Activated T-helper 2 cell treated with anti-CD3 and anti-CD28 coated beads, Interferon-gamma antibody, Interleukin-2, Interleukin-4, amounts not matched to agents 10 μg/mL and 5 μg/mL and 100 μg/mL, durations not matched to agents 14 hours and 24 hours and 36 hours (primary cell): ENCODE measurements at regions not wholly inside any gene's neighbourhood (a gene's known extent, or its start where the extent isn't known, plus 50 kb on each side); places are given as distances from the start of the nearest gene placed in this dataset.

Experiments
- DNase-seq: peaks from one replicate; pipeline ENCODE4 v3.0.0; 2021; ENCODE audit warnings: low spot score
- H3K27ac Mint-ChIP-seq: one replicate; pipeline ENCODE4 v1.8.0; 2021; ENCODE audit warnings: mixed read lengths
- H3K27me3 Mint-ChIP-seq: one replicate; pipeline ENCODE4 v1.8.0; 2021; ENCODE audit warnings: low read depth, mixed read lengths
- H3K36me3 Mint-ChIP-seq: one replicate; pipeline ENCODE4 v1.8.0; 2021; ENCODE audit warnings: low read depth, mixed read lengths
- H3K4me1 Mint-ChIP-seq: one replicate; pipeline ENCODE4 v1.8.0; 2021; ENCODE audit warnings: low read depth, mixed read lengths
- H3K4me3 Mint-ChIP-seq: one replicate; pipeline ENCODE4 v1.8.0; 2021; ENCODE audit warnings: low read depth, mild to moderate bottlenecking, moderate library complexity, mixed read lengths
- H3K9me3 Mint-ChIP-seq: one replicate; pipeline ENCODE4 v1.8.0; 2021; ENCODE audit warnings: mixed read lengths
- intact Hi-C: fragments of 100-400 bp; cut with micrococcal nuclease; formaldehyde crosslinking; loops from one replicate; pipeline ENCODE4 v1.15.1; 2023

DNA sequence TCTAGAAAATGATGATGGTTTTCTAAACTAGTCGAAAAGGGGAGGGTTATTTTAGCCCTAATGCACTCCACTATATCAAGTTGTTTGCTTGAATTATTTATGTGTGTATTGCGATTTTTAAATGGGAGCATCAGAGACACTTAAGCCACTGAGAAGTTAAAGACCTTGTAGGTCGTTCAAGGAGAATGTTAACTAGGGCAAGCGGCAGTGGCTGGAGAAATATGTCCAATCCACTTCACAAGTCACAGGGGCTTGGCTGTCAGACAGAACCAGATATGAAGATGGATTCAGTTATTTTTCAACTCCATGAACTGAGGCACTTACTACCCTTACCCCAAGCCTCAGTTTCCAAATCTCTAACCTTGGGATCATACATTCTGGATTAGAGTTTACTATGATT is 702.0 kb downstream of the CDH11 start:
- Mint-ChIP-seq H3K27me3 (no peaks in the 10 kb centered on the region), H3K9me3 (peaks cover 64% of the 10 kb centered on the region), H3K4me1 (no peaks in the 10 kb centered on the region), H3K27ac (no peak overlapping the region), H3K36me3 (no peaks in the 10 kb centered on the region), H3K4me3 (no peak overlapping the region)
- intact Hi-C loops = no loop called here
- DNase-seq = no peak

DNA sequence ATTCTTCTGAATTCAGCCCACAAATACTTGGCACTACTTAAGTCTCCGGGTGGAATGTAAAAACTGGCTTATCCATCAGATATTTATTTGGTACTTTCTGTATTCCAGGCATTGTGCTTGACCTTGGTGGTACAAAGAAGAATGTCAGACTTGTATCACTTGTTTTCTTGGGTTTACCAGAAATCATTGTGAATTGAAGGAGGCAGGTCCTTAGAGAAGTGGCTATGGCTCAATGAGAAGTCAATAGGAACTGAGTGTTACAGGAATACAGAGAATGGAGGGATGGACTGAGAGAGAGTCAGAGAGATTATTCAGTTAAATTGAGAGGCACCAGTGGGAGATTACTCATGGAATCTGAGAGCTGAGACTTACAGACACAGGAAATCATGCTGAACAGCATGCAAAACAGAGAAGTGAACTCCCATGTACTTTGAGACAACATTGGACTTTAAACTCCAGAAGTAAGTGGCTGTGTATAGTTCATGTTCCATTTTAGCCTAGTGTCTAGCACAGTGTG is 704.1 kb downstream of the CDH11 start:
- no peaks in the 10 kb centered on the region for H3K36me3 Mint-ChIP-seq
- DNase-seq = no peak
- H3K4me3 Mint-ChIP-seq = no peak overlapping the region
- no peaks in the 10 kb centered on the region for H3K27me3 Mint-ChIP-seq
- peaks cover 62% of the 10 kb centered on the region for H3K9me3 Mint-ChIP-seq
- H3K4me1 Mint-ChIP-seq = no peaks in the 10 kb centered on the region
- intact Hi-C loops = no loop called here
- H3K27ac Mint-ChIP-seq = no peak overlapping the region

DNA sequence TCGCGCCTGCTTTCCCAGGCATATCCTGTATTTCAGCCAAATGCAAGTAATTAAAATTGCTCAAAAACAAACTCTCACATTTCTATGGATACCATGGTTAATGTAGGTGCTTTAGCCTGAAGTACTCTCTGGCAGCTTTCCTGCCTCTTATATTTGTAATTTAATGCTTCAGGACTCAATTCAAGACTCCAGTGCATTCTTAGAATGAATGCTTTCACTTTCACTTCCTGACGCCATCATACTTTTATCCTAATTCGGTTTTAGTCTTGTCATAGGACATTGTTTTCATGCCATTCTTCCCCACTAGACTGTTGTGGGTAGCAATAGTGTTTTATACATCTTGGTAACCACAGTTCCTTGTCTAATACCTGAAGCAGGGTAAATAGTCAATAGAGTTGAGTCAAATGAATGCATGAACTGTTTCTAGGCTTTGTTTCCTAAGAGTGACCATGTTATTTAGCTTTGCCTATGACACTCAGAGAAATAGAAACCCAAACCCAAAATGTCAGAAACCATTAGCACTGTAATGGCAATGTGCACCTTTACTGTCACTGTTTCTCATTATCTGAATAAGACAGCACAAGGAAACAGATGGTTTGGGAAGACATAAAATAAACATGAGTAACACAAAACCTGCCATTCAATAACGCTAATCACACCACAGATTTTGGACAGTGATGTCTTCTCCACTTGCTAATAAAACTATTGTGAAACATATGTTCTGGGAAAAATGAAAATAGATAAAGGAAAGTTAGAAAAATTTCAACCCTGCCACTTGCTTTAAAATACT is 705.5 kb downstream of the CDH11 start:
- Mint-ChIP-seq H3K9me3 (peaks cover 62% of the 10 kb centered on the region), H3K27me3 (no peaks in the 10 kb centered on the region), H3K27ac (no peak overlapping the region), H3K4me3 (no peak overlapping the region), H3K4me1 (no peaks in the 10 kb centered on the region), H3K36me3 (no peaks in the 10 kb centered on the region)
- intact Hi-C loops = no loop called here
- no peak for DNase-seq

DNA sequence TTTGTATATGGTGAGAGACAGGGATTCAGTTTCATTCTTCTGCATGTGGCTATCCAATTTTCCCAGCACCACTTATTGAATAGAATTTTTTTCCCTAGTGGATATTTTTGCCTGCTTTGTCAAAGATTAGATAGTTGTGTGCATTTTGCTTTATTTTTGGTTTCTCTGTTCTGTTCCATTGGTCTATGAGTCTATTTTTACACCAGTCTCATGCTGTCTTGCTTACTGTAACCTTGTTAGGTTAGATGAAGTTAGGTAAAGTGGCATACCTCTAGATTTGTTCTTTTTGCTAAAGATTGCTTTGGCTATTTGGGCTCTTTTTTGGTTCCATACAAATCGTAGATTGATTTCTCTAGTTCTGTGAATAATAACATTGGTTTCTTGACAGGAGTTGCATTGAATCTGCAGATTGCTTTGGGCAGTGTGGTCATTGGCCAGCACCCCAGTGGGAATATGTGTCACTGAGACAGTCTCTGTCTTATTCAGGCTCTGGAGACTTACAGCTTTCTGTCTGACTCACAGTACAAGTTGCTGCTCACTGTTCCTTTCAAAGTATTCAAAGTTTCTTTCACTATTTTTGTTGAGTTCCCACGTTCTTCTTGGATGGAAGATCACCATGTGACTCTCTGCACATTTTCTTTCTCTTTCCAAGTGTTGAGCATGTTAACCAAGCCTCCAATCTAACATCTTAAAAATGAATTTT is 709.1 kb downstream of the CDH11 start:
- H3K27ac Mint-ChIP-seq = no peak overlapping the region
- H3K4me3 Mint-ChIP-seq = no peak overlapping the region
- no peaks in the 10 kb centered on the region for H3K36me3 Mint-ChIP-seq
- no peak for DNase-seq
- H3K4me1 Mint-ChIP-seq = no peaks in the 10 kb centered on the region
- H3K27me3 Mint-ChIP-seq = no peaks in the 10 kb centered on the region
- peaks cover 47% of the 10 kb centered on the region for H3K9me3 Mint-ChIP-seq
- intact Hi-C loops = no loop called here

DNA sequence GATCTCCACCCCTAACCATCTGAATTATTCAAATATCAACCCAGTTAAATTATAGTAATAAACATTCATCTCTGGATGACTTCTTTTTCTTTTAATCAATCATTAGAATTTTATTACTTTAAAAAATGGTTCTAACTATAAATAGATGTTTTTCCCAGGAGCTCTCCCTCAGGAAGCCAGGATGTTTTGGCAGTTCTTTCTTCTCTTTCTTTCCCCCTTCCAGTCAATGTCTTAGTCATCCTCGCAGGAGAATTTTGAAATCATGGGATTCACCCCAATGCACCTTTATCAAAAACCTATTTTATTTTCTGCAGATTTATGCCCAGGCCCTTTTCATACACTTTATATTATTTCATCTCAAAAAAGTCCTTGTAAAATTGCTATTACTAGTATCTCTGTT is 711.6 kb downstream of the CDH11 start:
- Mint-ChIP-seq H3K27me3 (no peaks in the 10 kb centered on the region), H3K9me3 (peaks cover 49% of the 10 kb centered on the region), H3K36me3 (no peaks in the 10 kb centered on the region), H3K4me1 (no peaks in the 10 kb centered on the region), H3K4me3 (no peak overlapping the region), H3K27ac (no peak overlapping the region)
- DNase-seq = no peak
- intact Hi-C loops = no loop called here

DNA sequence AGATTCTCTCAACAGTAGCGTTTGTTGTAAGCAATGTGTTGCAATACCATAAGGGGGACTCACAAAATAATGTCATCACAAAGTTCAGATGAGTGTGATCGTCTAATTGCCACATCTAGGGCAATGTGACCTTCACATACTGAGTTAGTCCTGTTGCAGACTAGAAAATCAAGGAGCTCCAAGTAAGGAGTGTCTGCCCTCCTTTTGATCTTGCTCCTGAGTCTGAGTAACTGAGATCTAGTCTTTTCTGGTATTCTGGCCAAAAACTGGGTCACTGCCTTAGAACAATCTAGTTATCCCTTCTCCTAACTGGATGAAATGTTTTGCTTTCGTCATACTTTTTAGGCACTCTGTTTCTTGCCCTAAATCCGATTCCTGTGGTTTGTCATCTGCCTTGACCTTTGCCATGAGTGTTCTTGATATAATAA is 712.1 kb downstream of the CDH11 start:
- DNase-seq = no peak
- intact Hi-C loops = no loop called here

DNA sequence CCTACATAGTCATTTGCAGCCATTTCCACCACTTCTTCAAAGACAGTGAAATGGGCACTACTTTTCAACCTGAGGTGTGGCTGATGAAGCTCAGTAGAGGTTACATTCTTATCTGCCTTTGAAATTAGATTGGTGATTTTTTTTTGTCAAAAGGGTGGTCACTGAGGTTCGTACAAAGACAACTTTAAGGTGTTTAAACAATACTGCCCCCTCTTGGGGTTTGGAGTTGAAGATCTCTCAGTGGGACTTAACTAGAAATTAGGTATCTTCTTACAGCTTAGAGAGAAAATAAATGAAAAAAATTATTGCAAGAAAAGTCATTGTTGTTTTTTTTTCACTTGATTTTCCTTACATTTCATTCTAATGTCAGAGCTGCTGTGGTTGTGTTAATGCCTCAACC is 713.2 kb downstream of the CDH11 start:
- intact Hi-C loops = no loop called here
- DNase-seq = no peak
- Mint-ChIP-seq H3K36me3 (no peaks in the 10 kb centered on the region), H3K9me3 (peaks cover 36% of the 10 kb centered on the region), H3K27ac (no peak overlapping the region), H3K27me3 (no peaks in the 10 kb centered on the region), H3K4me1 (no peaks in the 10 kb centered on the region), H3K4me3 (no peak overlapping the region)

More for the DNA sequence above, 712.1 kb downstream of the CDH11 start:
- H3K9me3 Mint-ChIP-seq = peaks cover 44% of the 10 kb centered on the region
- no peaks in the 10 kb centered on the region for H3K4me1 Mint-ChIP-seq
- no peak overlapping the region for H3K27ac Mint-ChIP-seq
- H3K36me3 Mint-ChIP-seq = no peaks in the 10 kb centered on the region
- no peak overlapping the region for H3K4me3 Mint-ChIP-seq
- no peaks in the 10 kb centered on the region for H3K27me3 Mint-ChIP-seq

DNA sequence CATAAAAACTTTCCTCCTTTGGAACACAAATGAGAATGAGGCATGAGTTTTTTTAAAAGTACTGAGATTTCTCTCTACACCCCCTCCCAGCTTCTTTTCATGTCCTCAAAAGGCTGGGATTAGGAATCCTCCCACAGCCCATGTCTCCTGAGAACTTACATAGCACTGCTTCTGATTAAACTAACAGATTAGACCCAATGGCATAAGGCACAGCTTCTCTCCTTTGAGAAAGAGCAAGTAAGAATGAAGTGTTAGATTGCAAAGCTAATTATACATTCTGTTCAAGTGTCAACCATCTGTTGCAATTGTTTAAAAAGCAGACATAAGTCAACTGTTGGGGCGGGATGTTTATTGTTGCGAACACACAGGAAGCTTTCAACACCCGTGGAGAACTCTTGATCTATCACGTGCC is 715.1 kb downstream of the CDH11 start:
- H3K27me3 Mint-ChIP-seq = no peaks in the 10 kb centered on the region
- H3K4me1 Mint-ChIP-seq = no peaks in the 10 kb centered on the region
- no peak for DNase-seq
- intact Hi-C loops = no loop called here
- H3K36me3 Mint-ChIP-seq = no peaks in the 10 kb centered on the region
- no peak overlapping the region for H3K27ac Mint-ChIP-seq
- peaks cover 31% of the 10 kb centered on the region for H3K9me3 Mint-ChIP-seq
- H3K4me3 Mint-ChIP-seq = no peak overlapping the region

DNA sequence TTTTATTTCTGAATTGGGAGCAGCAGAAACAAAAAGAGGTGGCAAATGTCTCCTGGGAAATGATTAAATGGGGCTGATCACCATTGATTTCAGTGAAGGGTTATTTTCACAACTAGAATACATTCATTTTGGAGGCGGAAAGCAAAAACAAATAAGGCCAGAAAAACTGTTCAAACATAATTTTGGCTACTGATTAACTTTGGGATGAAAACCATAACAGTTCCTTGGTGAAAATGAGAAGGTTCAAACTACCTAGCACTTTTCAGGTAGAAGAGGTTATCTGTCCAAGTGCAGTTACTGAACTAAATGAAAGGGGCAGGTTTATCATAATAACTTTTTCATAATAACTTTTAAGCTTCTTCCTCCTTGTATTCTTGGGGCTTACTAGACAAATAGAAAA is 718.5 kb downstream of the CDH11 start:
- H3K9me3 Mint-ChIP-seq = peaks cover 34% of the 10 kb centered on the region

DNA sequence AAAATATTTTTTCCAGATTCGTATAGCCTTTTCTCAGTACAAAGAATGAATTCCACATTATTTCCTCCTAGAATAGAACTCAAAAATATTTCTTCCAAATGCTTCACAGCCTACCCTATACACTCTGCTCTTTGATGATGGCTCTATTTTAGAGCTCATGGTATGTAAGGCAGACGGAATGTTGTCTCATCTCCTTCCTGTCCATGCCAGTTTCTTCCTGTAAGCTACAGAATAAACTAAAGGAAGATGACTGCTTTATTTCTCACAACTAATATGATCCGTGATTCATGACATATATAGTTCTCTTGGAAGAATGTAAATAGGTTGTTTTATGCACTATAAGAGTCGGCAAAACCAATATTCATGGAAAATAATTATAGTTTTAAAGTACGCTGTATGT is 723.1 kb downstream of the CDH11 start:
- H3K4me1 Mint-ChIP-seq = no peaks in the 10 kb centered on the region
- intact Hi-C loops = no loop called here
- no peak overlapping the region for H3K4me3 Mint-ChIP-seq
- peaks cover 40% of the 10 kb centered on the region for H3K9me3 Mint-ChIP-seq
- no peak overlapping the region for H3K27ac Mint-ChIP-seq
- H3K36me3 Mint-ChIP-seq = no peaks in the 10 kb centered on the region
- no peaks in the 10 kb centered on the region for H3K27me3 Mint-ChIP-seq
- no peak for DNase-seq

More for the DNA sequence above, 718.5 kb downstream of the CDH11 start:
- intact Hi-C loops = no loop called here
- H3K4me3 Mint-ChIP-seq = no peak overlapping the region
- no peaks in the 10 kb centered on the region for H3K4me1 Mint-ChIP-seq
- H3K27me3 Mint-ChIP-seq = no peaks in the 10 kb centered on the region
- no peak for DNase-seq
- H3K36me3 Mint-ChIP-seq = no peaks in the 10 kb centered on the region
- no peak overlapping the region for H3K27ac Mint-ChIP-seq

DNA sequence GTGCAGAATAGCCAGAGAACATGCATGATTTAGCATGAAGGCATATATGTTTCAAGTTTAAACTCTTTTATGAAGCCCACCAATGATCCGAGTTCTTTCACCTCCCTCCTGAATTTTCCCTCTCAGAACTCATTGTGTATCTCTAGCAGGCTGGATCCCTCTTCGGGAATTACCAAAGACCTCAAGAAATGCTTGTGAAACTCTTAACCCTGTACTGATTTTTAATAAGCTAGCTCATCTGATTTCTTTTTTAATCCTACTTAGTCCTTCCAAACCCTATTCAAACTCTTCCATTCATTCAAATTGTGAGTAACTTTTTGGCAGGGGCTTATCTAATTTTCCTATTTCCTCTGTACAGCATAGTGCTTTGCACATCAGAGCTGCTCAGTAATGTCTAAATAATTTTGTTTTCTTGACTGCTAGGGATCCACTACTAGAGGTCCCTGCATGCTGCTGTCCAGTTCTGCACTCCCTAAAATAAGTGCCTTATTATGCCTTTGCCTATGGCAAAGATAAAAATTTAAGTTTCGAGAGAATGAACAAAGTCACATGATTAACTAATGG is 723.8 kb downstream of the CDH11 start:
- Mint-ChIP-seq H3K27me3 (no peaks in the 10 kb centered on the region), H3K4me3 (no peak overlapping the region), H3K4me1 (no peaks in the 10 kb centered on the region), H3K36me3 (no peaks in the 10 kb centered on the region), H3K9me3 (peaks cover 39% of the 10 kb centered on the region), H3K27ac (no peak overlapping the region)
- DNase-seq = no peak
- intact Hi-C loops = no loop called here

DNA sequence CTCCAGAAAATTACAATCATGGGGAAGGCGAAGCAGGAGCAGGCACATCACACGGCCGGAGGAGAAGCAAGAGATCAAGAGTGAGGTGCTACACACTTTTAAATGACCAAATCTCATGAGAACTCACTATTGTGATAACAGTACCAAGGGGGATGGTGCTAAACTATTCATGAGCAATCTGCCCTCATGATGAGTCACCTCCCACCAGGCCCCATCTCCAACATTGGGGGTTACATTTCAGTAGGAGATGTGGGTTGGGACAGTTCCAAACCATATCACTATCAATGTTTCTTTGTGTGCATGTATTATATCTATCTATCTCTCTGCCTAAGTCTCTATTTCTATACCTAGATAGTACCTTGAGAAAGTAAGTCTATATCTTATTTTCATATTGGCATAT is 724.8 kb downstream of the CDH11 start:
- H3K4me3 Mint-ChIP-seq = no peak overlapping the region
- no peaks in the 10 kb centered on the region for H3K4me1 Mint-ChIP-seq
- DNase-seq = no peak
- intact Hi-C loops = no loop called here
- H3K36me3 Mint-ChIP-seq = no peaks in the 10 kb centered on the region
- H3K9me3 Mint-ChIP-seq = peaks cover 36% of the 10 kb centered on the region
- no peaks in the 10 kb centered on the region for H3K27me3 Mint-ChIP-seq
- no peak overlapping the region for H3K27ac Mint-ChIP-seq

DNA sequence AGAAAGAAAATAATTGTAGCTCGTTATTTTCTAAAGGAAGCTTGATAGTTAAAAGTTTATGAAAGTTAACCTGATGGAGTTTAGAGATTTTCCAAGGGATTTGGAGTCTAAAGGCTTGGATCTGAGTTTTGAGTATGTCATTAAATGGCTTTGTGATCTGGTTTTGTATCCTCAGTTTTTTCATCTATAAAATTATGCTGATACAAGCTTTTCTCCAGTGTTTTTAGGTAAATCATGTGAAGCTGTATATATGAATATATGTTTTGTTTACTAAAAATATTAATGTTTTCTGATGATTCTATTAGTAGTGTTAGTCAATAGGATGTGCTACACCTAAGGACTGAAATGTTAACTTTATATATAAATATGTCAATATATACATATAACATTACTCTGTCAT is 727.8 kb downstream of the CDH11 start:
- Mint-ChIP-seq H3K9me3 (peaks cover 40% of the 10 kb centered on the region), H3K4me3 (no peak overlapping the region), H3K4me1 (no peaks in the 10 kb centered on the region), H3K36me3 (no peaks in the 10 kb centered on the region), H3K27ac (no peak overlapping the region), H3K27me3 (no peaks in the 10 kb centered on the region)
- intact Hi-C loops = no loop called here
- DNase-seq = no peak
